GM12878 (cell line): ENCODE measurements at regions not wholly inside any gene's neighbourhood (a gene's known extent, or its start where the extent isn't known, plus 50 kb on each side); places are given as distances from the start of the nearest gene placed in this dataset.

ENCODE experiments used
- ATAC-seq: fragments of 200-7000 bp; cut with Tn5 transposase; 3 replicates; pipeline ENCODE4 v1.9.1; 2020; ENCODE audit warnings: mild to moderate bottlenecking, moderate library complexity
- BruUV-seq: library from RNA; stranded (reverse); fragments of 400-500 nt; replicated peaks from 2 replicates; lab custom pipeline; 2021; lab: Mats Ljungman, UMichigan
- CTCF ChIA-PET: fragments of 300-600 bp; sonication (Branson Sonifier 250); formaldehyde crosslinking; extraction: SDS; loops from one replicate; lab custom pipeline; 2021; ENCODE audit warnings: inconsistent platforms; lab: Yijun Ruan, JAX
- POLR2A ChIA-PET: fragments of 350-600 bp; formaldehyde crosslinking; extraction: SDS; loops from one replicate; lab custom pipeline; 2021; ENCODE audit warnings: inconsistent platforms; lab: Charles Lee
- RAD21 ChIA-PET: fragments of 300-600 bp; sonication (Branson Sonifier 250); formaldehyde crosslinking; loops from one replicate; lab custom pipeline; 2023; ENCODE audit warnings: antibody characterized with exemption; ENCODE audit not compliant: unreplicated experiment; lab: Charles Lee
- SMC1A ChIA-PET: fragments of 300-600 bp; sonication (Branson Sonifier 250); formaldehyde crosslinking; loops from one replicate; lab custom pipeline; 2023; ENCODE audit not compliant: unreplicated experiment, uncharacterized antibody; lab: Charles Lee
- DNase-seq: peaks from one replicate; pipeline ENCODE4 v3.0.0-alpha.2; 2011; ENCODE audit warnings: low read depth, low spot score
- FAIRE-seq: peaks from 3 replicates; lab custom pipeline; 2011; peaks lifted over from hg19 to GRCh38; lab: Jason Lieb, UNC
- H2AFZ ChIP-seq: 2 replicates; pipeline ENCODE4 v1.6.0; 2011; ENCODE audit warnings: low read depth, low read length, control low read depth; ENCODE audit not compliant: control insufficient read depth
- H3K27ac ChIP-seq: 2 replicates; pipeline ENCODE4 v1.5.1; 2011; ENCODE audit warnings: control low read depth; ENCODE audit not compliant: control insufficient read depth, insufficient read depth
- H3K27me3 ChIP-seq, 2 experiments: replicated peaks in 1 of 2; 2 replicates each; pipeline versions ENCODE4 v1.6.0 to v1.6.1; 2011; ENCODE audit warnings: low read length in 1 of 2; ENCODE audit not compliant: control insufficient read depth in 2 of 2, insufficient read depth in 2 of 2
- H3K36me3 ChIP-seq, 2 experiments: 2 replicates each; pipeline ENCODE4 v1.5.1; 2011; ENCODE audit warnings: low read length in 1 of 2; ENCODE audit not compliant: control insufficient read depth in 2 of 2, insufficient read depth in 2 of 2
- H3K4me1 ChIP-seq: 2 replicates; pipeline ENCODE4 v1.6.1; 2011; ENCODE audit warnings: mild to moderate bottlenecking, low read length, moderate library complexity, mixed read lengths; ENCODE audit not compliant: control insufficient read depth, insufficient read depth
- H3K4me2 ChIP-seq: 2 replicates; pipeline ENCODE4 v1.6.0; 2011; ENCODE audit warnings: control low read depth; ENCODE audit not compliant: control insufficient read depth, insufficient read depth
- H3K4me3 ChIP-seq: fragments of 200-600 bp; sonication (generic); 2 replicates; pipeline ENCODE4 v1.5.1; 2016
- H3K79me2 ChIP-seq: 2 replicates; pipeline ENCODE4 v1.6.0; 2011; ENCODE audit warnings: low read length; ENCODE audit not compliant: control insufficient read depth, insufficient read depth
- H3K9ac ChIP-seq: 2 replicates; pipeline ENCODE4 v1.8.0; 2011; ENCODE audit warnings: low read length, control low read depth, mixed read lengths; ENCODE audit not compliant: control insufficient read depth, insufficient read depth
- H3K9me3 ChIP-seq: replicated peaks from 3 replicates; pipeline ENCODE4 v1.5.1; 2011; ENCODE audit warnings: mild to moderate bottlenecking, low read length; ENCODE audit not compliant: control insufficient read depth, insufficient read depth
- H4K20me1 ChIP-seq: 2 replicates; pipeline ENCODE4 v1.6.0; 2011; ENCODE audit not compliant: control insufficient read depth, insufficient read depth
- BMI1 ChIP-seq: fragments of 450-650 bp; IDR thresholded peaks from 2 replicates; pipeline ENCODE4 v1.6.1; 2016; ENCODE audit warnings: mild to moderate bottlenecking, moderate library complexity, borderline replicate concordance
- IKZF1 ChIP-seq: fragments of 450-650 bp; conservative IDR thresholded peaks from 2 replicates; pipeline ENCODE4 v1.6.1; 2017; ENCODE audit warnings: antibody characterized with exemption, mild to moderate bottlenecking
- IKZF2 ChIP-seq, 2 experiments: fragments of 450-650 bp; IDR thresholded peaks; 2 replicates each; pipeline ENCODE4 v1.6.1; 2017; ENCODE audit warnings: mild to moderate bottlenecking in 2 of 2, moderate library complexity in 2 of 2
- LARP7 ChIP-seq: fragments of 450-650 bp; IDR thresholded peaks from 2 replicates; pipeline ENCODE4 v1.6.1; 2017; ENCODE audit warnings: mild to moderate bottlenecking
- MTA2 ChIP-seq: fragments of 450-650 bp; IDR thresholded peaks from 2 replicates; pipeline ENCODE4 v1.6.1; 2016; ENCODE audit warnings: low read depth, mild to moderate bottlenecking, moderate library complexity
- MTA3 ChIP-seq: IDR thresholded peaks from 2 replicates; pipeline ENCODE4 v1.6.1; 2012; ENCODE audit warnings: low read length, inconsistent platforms, borderline replicate concordance
- NR2C1 ChIP-seq: fragments of 450-650 bp; IDR thresholded peaks from 2 replicates; pipeline ENCODE4 v1.6.1; 2017; ENCODE audit warnings: antibody characterized with exemption, mild to moderate bottlenecking, moderate library complexity
- RB1 ChIP-seq: fragments of 450-650 bp; formaldehyde crosslinking; IDR thresholded peaks from 2 replicates; pipeline ENCODE4 v1.6.1; 2017; ENCODE audit warnings: mild to moderate bottlenecking, borderline replicate concordance
- SIN3A ChIP-seq: IDR thresholded peaks from 2 replicates; pipeline ENCODE4 v1.6.1; 2012; ENCODE audit warnings: low read depth, low read length, improper control_type of control experiment
- SIX5 ChIP-seq: IDR thresholded peaks from 2 replicates; pipeline ENCODE4 v1.6.1; 2011; ENCODE audit warnings: mild to moderate bottlenecking, low read depth, low read length, moderate library complexity; ENCODE audit not compliant: severe bottlenecking
- SP1 ChIP-seq: IDR thresholded peaks from one replicate; pipeline ENCODE4 v1.6.1; 2011; ENCODE audit warnings: low read depth, low read length
- SPI1 ChIP-seq: IDR thresholded peaks from 2 replicates; pipeline ENCODE4 v1.6.1; 2011; ENCODE audit warnings: low read depth, mild to moderate bottlenecking, low read length, moderate library complexity, borderline replicate concordance; ENCODE audit not compliant: insufficient read depth
- SREBF1 ChIP-seq: IDR thresholded peaks from 2 replicates; pipeline ENCODE4 v1.6.1; 2012; ENCODE audit warnings: mild to moderate bottlenecking, low read length
- TCF3 ChIP-seq: IDR thresholded peaks from 2 replicates; pipeline ENCODE4 v1.6.1; 2012; ENCODE audit warnings: low read depth, mild to moderate bottlenecking, low read length, borderline replicate concordance; ENCODE audit not compliant: insufficient read depth
- WGBS: methylation state at CpG from one replicate; pipeline ENCODE4 v1.1.6; 2016; ENCODE audit warnings: low lambda C conversion rate; ENCODE audit not compliant: insufficient replicate concordance, insufficient coverage; ENCODE audit errors: missing lambda C conversion rate; 5-methylcytosine and 5-hydroxymethylcytosine counted together
- in situ Hi-C: fragments of 300-500 bp; cut with MboI; formaldehyde crosslinking; loops from 9 replicates; pipeline ENCODE4 v1.14.3; 2018; ENCODE audit warnings: mixed read lengths
- intact Hi-C: fragments of 100-400 bp; cut with micrococcal nuclease; formaldehyde crosslinking; loops from one replicate; pipeline ENCODE4 v1.14.2; 2022; ENCODE audit not compliant: unreplicated experiment
- TF ChIP-seq, protein P1 (sequence below): fragments of 450-650 bp; IDR thresholded peaks from 2 replicates; pipeline ENCODE4 v1.6.1; 2018; ENCODE audit warnings: mild to moderate bottlenecking, low read depth, moderate library complexity; ENCODE audit not compliant: partially characterized antibody
- TF ChIP-seq, protein P2 (sequence below): fragments of 450-650 bp; conservative IDR thresholded peaks from 2 replicates; pipeline ENCODE4 v1.6.1; 2017; ENCODE audit warnings: mild to moderate bottlenecking, moderate library complexity
- TF ChIP-seq, protein P3 (sequence below), 3 experiments: IDR thresholded peaks in 2 of 3; conservative IDR thresholded peaks in 1 of 3; 2 replicates each; pipeline ENCODE4 v1.5.1; 2011; ENCODE audit warnings: low read depth in 3 of 3, low read length in 3 of 3, mild to moderate bottlenecking in 3 of 3, control low read depth in 2 of 3, moderate library complexity in 2 of 3, inconsistent platforms in 1 of 3, mixed read lengths in 1 of 3; ENCODE audit not compliant: control insufficient read depth in 2 of 3, insufficient read depth in 1 of 3; ENCODE audit errors: extremely low read depth in 1 of 3
- TF ChIP-seq, protein P4 (sequence below): fragments of 450-650 bp; IDR thresholded peaks from 2 replicates; pipeline ENCODE4 v1.6.1; 2017; ENCODE audit warnings: low read depth, mild to moderate bottlenecking, moderate library complexity

DNA sequence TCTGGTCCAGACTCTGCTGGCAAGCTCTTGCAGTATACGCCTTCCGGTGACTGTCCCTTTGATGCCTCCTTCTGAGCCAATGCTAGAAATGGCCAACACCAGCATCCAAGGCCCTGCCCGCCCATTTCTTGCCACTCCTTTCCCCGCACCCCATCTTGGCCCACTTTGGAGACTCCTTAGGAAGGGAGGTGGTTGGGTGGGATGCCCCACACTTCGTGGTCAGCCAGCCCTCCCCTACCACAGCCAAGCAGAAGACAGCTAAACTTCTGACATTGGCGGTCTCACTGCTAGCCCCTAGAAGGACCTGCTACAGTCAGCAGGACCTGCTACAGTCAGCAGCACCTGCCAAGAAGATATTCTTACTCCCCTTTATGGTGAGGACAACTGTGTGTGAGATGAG is 73.5 kb upstream of the CLDN14 start:
- intact Hi-C loops (no loop called here), in situ Hi-C loops (no loop called here)
- no peak overlapping the region for H3K4me2 ChIP-seq
- TF ChIP-seq MTA3 (no peak), SP1 (no peak), SPI1 (no peak), TCF3 (no peak), IKZF1 (no peak), SIN3A (no peak), BMI1 (no peak), IKZF2 (IDR thresholded peaks at IDR 0.05) (no peak), NR2C1 (no peak), SIX5 (no peak), RB1 (no peak), MTA2 (no peak), SREBF1 (no peak), LARP7 (no peak)
- TF ChIP-seq, protein P1, sequence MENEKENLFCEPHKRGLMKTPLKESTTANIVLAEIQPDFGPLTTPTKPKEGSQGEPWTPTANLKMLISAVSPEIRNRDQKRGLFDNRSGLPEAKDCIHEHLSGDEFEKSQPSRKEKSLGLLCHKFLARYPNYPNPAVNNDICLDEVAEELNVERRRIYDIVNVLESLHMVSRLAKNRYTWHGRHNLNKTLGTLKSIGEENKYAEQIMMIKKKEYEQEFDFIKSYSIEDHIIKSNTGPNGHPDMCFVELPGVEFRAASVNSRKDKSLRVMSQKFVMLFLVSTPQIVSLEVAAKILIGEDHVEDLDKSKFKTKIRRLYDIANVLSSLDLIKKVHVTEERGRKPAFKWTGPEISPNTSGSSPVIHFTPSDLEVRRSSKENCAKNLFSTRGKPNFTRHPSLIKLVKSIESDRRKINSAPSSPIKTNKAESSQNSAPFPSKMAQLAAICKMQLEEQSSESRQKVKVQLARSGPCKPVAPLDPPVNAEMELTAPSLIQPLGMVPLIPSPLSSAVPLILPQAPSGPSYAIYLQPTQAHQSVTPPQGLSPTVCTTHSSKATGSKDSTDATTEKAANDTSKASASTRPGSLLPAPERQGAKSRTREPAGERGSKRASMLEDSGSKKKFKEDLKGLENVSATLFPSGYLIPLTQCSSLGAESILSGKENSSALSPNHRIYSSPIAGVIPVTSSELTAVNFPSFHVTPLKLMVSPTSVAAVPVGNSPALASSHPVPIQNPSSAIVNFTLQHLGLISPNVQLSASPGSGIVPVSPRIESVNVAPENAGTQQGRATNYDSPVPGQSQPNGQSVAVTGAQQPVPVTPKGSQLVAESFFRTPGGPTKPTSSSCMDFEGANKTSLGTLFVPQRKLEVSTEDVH, result no peak
- TF ChIP-seq, protein P2, sequence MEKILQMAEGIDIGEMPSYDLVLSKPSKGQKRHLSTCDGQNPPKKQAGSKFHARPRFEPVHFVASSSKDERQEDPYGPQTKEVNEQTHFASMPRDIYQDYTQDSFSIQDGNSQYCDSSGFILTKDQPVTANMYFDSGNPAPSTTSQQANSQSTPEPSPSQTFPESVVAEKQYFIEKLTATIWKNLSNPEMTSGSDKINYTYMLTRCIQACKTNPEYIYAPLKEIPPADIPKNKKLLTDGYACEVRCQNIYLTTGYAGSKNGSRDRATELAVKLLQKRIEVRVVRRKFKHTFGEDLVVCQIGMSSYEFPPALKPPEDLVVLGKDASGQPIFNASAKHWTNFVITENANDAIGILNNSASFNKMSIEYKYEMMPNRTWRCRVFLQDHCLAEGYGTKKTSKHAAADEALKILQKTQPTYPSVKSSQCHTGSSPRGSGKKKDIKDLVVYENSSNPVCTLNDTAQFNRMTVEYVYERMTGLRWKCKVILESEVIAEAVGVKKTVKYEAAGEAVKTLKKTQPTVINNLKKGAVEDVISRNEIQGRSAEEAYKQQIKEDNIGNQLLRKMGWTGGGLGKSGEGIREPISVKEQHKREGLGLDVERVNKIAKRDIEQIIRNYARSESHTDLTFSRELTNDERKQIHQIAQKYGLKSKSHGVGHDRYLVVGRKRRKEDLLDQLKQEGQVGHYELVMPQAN, result no peak
- TF ChIP-seq, protein P3, sequence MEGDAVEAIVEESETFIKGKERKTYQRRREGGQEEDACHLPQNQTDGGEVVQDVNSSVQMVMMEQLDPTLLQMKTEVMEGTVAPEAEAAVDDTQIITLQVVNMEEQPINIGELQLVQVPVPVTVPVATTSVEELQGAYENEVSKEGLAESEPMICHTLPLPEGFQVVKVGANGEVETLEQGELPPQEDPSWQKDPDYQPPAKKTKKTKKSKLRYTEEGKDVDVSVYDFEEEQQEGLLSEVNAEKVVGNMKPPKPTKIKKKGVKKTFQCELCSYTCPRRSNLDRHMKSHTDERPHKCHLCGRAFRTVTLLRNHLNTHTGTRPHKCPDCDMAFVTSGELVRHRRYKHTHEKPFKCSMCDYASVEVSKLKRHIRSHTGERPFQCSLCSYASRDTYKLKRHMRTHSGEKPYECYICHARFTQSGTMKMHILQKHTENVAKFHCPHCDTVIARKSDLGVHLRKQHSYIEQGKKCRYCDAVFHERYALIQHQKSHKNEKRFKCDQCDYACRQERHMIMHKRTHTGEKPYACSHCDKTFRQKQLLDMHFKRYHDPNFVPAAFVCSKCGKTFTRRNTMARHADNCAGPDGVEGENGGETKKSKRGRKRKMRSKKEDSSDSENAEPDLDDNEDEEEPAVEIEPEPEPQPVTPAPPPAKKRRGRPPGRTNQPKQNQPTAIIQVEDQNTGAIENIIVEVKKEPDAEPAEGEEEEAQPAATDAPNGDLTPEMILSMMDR (IDR thresholded peaks at IDR 0.05 in 2 of 3, conservative IDR thresholded peaks at IDR 0.05 in 1 of 3; ENCODE audit: control insufficient read depth in 2 of 3, extremely low read depth in 1 of 3, insufficient read depth in 1 of 3, low read depth in 3 of 3, low read length in 3 of 3), result no peak
- TF ChIP-seq, protein P4, sequence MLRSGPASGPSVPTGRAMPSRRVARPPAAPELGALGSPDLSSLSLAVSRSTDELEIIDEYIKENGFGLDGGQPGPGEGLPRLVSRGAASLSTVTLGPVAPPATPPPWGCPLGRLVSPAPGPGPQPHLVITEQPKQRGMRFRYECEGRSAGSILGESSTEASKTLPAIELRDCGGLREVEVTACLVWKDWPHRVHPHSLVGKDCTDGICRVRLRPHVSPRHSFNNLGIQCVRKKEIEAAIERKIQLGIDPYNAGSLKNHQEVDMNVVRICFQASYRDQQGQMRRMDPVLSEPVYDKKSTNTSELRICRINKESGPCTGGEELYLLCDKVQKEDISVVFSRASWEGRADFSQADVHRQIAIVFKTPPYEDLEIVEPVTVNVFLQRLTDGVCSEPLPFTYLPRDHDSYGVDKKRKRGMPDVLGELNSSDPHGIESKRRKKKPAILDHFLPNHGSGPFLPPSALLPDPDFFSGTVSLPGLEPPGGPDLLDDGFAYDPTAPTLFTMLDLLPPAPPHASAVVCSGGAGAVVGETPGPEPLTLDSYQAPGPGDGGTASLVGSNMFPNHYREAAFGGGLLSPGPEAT, result no peak
- H3K36me3 ChIP-seq, result no peaks in the 10 kb centered on the region
- no peak for ATAC-seq
- POLR2A ChIA-PET, result no interaction called here
- CTCF ChIA-PET, result interaction anchor here (0.7 kb wide), 1 partner anchor 50 kb away, joined by 3 read pairs; no protein-coding TSS in a partner anchor
- no peak for FAIRE-seq
- WGBS, result 63% methylated on average over 6 of the region's 6 CpGs
- no peaks in the 10 kb centered on the region for H3K9me3 ChIP-seq
- no peak overlapping the region for H2AFZ ChIP-seq
- no peak overlapping the region for H3K4me3 ChIP-seq
- H3K4me1 ChIP-seq, result no peaks in the 10 kb centered on the region
- no peaks in the 10 kb centered on the region for H3K79me2 ChIP-seq
- no peaks in the 10 kb centered on the region for H4K20me1 ChIP-seq
- SMC1A ChIA-PET, result no interaction called here
- no peak overlapping the region for H3K9ac ChIP-seq
- RAD21 ChIA-PET, result no interaction called here
- BruUV-seq, result no TSS peak
- no peak for DNase-seq
- H3K27ac ChIP-seq, result no peak overlapping the region
- H3K27me3 ChIP-seq, result no peaks in the 10 kb centered on the region
